ENCODE measurements at regions not wholly inside any gene's neighbourhood (a gene's known extent, or its start where the extent isn't known, plus 50 kb on each side); places are given as distances from the start of the nearest gene placed in this dataset.

GRCh38 chrX:83422836-83423235, 85.3 kb upstream of the POU3F4 start:
- TF ChIP-seq EP300 (IDR thresholded peaks at IDR 0.05), result no peak
- TF ChIP-seq CTCF (IDR thresholded peaks at IDR 0.05), result no peak
